RWPE2 (cell line): ENCODE measurements at regions not wholly inside any gene's neighbourhood (a gene's known extent, or its start where the extent isn't known, plus 50 kb on each side); places are given as distances from the start of the nearest gene placed in this dataset.

Source experiments
- ATAC-seq: fragments of 200-7000 bp; cut with Tn5 transposase; 3 replicates; pipeline ENCODE4 v1.9.1; 2021; ENCODE audit warnings: low read depth
- DNase-seq: peaks from one replicate; pipeline ENCODE4 v3.0.0-alpha.2; 2020; ENCODE audit warnings: low spot score
- H3K27ac ChIP-seq: fragments of 450-650 bp; 2 replicates; pipeline ENCODE4 v1.5.1; 2017; ENCODE audit warnings: mild to moderate bottlenecking; ENCODE audit not compliant: poor library complexity, severe bottlenecking
- H3K27me3 ChIP-seq: fragments of 250-450 bp; sonication (Bioruptor Pico); 2 replicates; pipeline ENCODE4 v1.5.1; 2021; ENCODE audit warnings: mild to moderate bottlenecking, moderate library complexity; ENCODE audit not compliant: insufficient read depth, poor library complexity, severe bottlenecking
- H3K36me3 ChIP-seq: fragments of 250-450 bp; sonication (Bioruptor Pico); 2 replicates; pipeline ENCODE4 v1.5.1; 2020; ENCODE audit warnings: low read depth, mild to moderate bottlenecking, moderate library complexity
- H3K4me1 ChIP-seq: fragments of 250-450 bp; sonication (Bioruptor Pico); 2 replicates; pipeline ENCODE4 v1.5.1; 2021; ENCODE audit warnings: mild to moderate bottlenecking, moderate library complexity; ENCODE audit not compliant: insufficient read depth, poor library complexity, severe bottlenecking
- H3K4me3 ChIP-seq: fragments of 250-450 bp; sonication (Bioruptor Pico); 2 replicates; pipeline ENCODE4 v1.5.1; 2021; ENCODE audit warnings: mild to moderate bottlenecking, moderate library complexity; ENCODE audit not compliant: severe bottlenecking
- H3K9me3 ChIP-seq: fragments of 250-450 bp; sonication (Bioruptor Pico); 2 replicates; pipeline ENCODE4 v1.5.1; 2021; ENCODE audit warnings: mild to moderate bottlenecking, moderate library complexity; ENCODE audit not compliant: severe bottlenecking
- CTCF ChIP-seq: fragments of 450-650 bp; IDR thresholded peaks from one replicate; pipeline ENCODE4 v1.5.1; 2017; ENCODE audit warnings: mild to moderate bottlenecking, moderate library complexity; ENCODE audit not compliant: poor library complexity, severe bottlenecking

DNA sequence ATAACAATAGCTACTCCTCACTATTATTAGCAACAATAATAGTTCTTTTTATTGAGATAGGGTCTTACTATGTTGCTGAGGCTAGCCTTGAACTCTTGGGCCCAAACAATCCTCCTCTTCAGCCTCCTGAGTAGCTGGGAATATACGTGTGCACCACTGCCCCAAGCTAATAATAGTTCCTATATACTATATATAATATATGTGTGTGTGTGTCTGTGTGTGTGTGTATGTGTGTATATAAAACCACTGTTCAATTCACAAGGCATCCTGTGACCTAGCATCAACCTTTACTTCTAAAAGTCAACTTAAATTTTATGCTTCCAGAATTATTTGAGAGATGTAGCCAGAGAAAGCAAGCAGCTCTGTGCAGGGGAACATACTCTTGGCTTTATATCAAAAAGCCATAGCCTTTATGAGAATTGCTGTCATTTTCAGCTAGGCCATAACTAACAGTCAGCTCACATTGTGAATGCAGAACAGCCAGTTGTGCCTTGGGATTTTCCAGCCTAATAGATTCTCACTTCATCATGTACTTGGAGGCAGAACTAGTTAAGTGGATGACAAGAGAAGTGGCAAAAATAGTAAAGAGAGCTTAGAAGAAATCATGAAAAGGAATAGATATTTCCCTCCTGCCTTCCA, 665.5 kb downstream of the NYAP2 start:
- ATAC-seq (no peak), DNase-seq (no peak)
- Histone ChIP-seq H3K9me3 (no peaks in the 10 kb centered on the region), H3K27ac (peak overlapping the region; percentile 99), H3K27me3 (no peaks in the 10 kb centered on the region), H3K4me1 (peaks cover 22% of the 10 kb centered on the region), H3K4me3 (no peak overlapping the region), H3K36me3 (no peaks in the 10 kb centered on the region; the same call in 1 of the 2 replicates)
- TF ChIP-seq CTCF = no peak

- no peaks in the 10 kb centered on the region; the same call in 1 of the 2 replicates for H3K36me3 ChIP-seq
- peak overlapping the region; percentile 99 for H3K27ac ChIP-seq
- ATAC-seq (peak; percentile 99), DNase-seq (peak; percentile 83)
- H3K4me1 ChIP-seq = peaks cover 22% of the 10 kb centered on the region
- no peak for TF ChIP-seq CTCF
- no peaks in the 10 kb centered on the region for H3K9me3 ChIP-seq
- H3K27me3 ChIP-seq = no peaks in the 10 kb centered on the region
- H3K4me3 ChIP-seq = no peak overlapping the region
Observed at GRCh38 chr2:226063704-226064440, 664.4 kb downstream of the NYAP2 start.

GRCh38 chr2:226059961-226060627, 660.6 kb downstream of the NYAP2 start:
- Histone ChIP-seq H3K27me3 (no peaks in the 10 kb centered on the region), H3K9me3 (no peaks in the 10 kb centered on the region), H3K4me1 (peaks cover 21% of the 10 kb centered on the region), H3K27ac (no peak overlapping the region), H3K36me3 (no peaks in the 10 kb centered on the region; the same call in 1 of the 2 replicates), H3K4me3 (no peak overlapping the region)
- no peak for TF ChIP-seq CTCF
- ATAC-seq (no peak), DNase-seq (no peak)

DNA sequence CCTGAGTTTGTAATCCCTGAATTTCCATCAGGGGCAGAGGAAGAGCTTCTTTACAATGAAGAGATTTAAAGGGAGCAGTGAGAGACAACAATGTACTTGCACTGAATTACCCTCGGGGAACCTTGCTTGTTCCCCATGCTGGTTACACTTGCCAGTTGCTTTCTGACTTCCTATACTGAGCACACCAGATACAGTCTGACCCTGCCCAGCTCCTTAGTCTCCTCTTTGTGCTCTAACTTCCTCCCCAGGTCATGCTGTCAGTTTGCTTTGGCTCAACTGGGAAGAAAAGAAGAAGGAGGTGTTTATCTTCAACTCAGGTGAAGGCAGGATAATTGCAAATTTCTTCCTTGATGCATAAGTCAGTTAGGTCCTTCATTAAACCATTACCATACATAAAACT, 658.4 kb downstream of the NYAP2 start:
- no peak for ATAC-seq
- no peak for DNase-seq
- Histone ChIP-seq H3K4me3 (no peak overlapping the region), H3K27me3 (no peaks in the 10 kb centered on the region), H3K36me3 (no peaks in the 10 kb centered on the region; the same call in 1 of the 2 replicates), H3K9me3 (no peaks in the 10 kb centered on the region), H3K4me1 (peaks cover 3% of the 10 kb centered on the region), H3K27ac (no peak overlapping the region)
- no peak for TF ChIP-seq CTCF
